SK-N-SH treated with all-trans-retinoic acid at 6 μM for 48 hours (cell line): ENCODE measurements at regions not wholly inside any gene's neighbourhood (a gene's known extent, or its start where the extent isn't known, plus 50 kb on each side); places are given as distances from the start of the nearest gene placed in this dataset.

Experiments
- ATAC-seq: fragments of 200-7000 bp; cut with Tn5 transposase; 3 replicates; pipeline ENCODE4 v1.9.1; 2020; ENCODE audit warnings: mild to moderate bottlenecking, moderate library complexity
- ARNTL ChIP-seq: fragments of 450-650 bp; formaldehyde crosslinking; IDR thresholded peaks from 2 replicates; pipeline ENCODE4 v1.5.0; 2020; ENCODE audit warnings: low read depth, mild to moderate bottlenecking, moderate library complexity, borderline replicate concordance
- BACH2 ChIP-seq: fragments of 250-450 bp; sonication (Bioruptor Pico); IDR thresholded peaks from 2 replicates; pipeline ENCODE4 v1.9.0; 2021; ENCODE audit warnings: mild to moderate bottlenecking, borderline replicate concordance
- CREB5 ChIP-seq: fragments of 250-450 bp; sonication (Bioruptor Pico); IDR thresholded peaks from 2 replicates; pipeline ENCODE4 v1.5.1; 2020; ENCODE audit warnings: low read depth, mild to moderate bottlenecking, moderate library complexity
- CSDC2 ChIP-seq: fragments of 250-450 bp; sonication (Bioruptor Pico); IDR thresholded peaks from 2 replicates; pipeline ENCODE4 v1.5.0; 2020; ENCODE audit warnings: mild to moderate bottlenecking, moderate library complexity
- CSRNP3 ChIP-seq: fragments of 250-450 bp; sonication (Bioruptor Pico); IDR thresholded peaks from 2 replicates; pipeline ENCODE4 v1.5.1; 2021; ENCODE audit warnings: mild to moderate bottlenecking, moderate library complexity
- ESRRG ChIP-seq: fragments of 250-450 bp; sonication (Bioruptor Pico); IDR thresholded peaks from 2 replicates; pipeline ENCODE4 v1.6.1; 2021; ENCODE audit warnings: mild to moderate bottlenecking
- GLIS3 ChIP-seq: fragments of 250-450 bp; sonication (Bioruptor Pico); IDR thresholded peaks from 2 replicates; pipeline ENCODE4 v1.5.0; 2020; ENCODE audit warnings: mild to moderate bottlenecking, moderate library complexity
- ISL1 ChIP-seq: fragments of 250-450 bp; sonication (Bioruptor Pico); IDR thresholded peaks from 2 replicates; pipeline ENCODE4 v2.1.2; 2022; ENCODE audit warnings: mild to moderate bottlenecking, moderate library complexity
- OSR1 ChIP-seq: fragments of 250-450 bp; sonication (Bioruptor Pico); IDR thresholded peaks from 2 replicates; pipeline ENCODE4 v1.8.0; 2022; ENCODE audit warnings: moderate library complexity, mild to moderate bottlenecking, inconsistent platforms
- PATZ1 ChIP-seq: fragments of 250-450 bp; sonication (Bioruptor Pico); IDR thresholded peaks from 2 replicates; pipeline ENCODE4 v1.8.0; 2020; ENCODE audit warnings: mild to moderate bottlenecking, moderate library complexity, borderline replicate concordance
- POU6F1 ChIP-seq: fragments of 250-450 bp; sonication (Bioruptor Pico); IDR thresholded peaks from 2 replicates; pipeline ENCODE4 v1.8.0; 2021; ENCODE audit warnings: low read depth, mild to moderate bottlenecking, moderate library complexity, borderline replicate concordance
- RARB ChIP-seq: fragments of 250-450 bp; sonication (Bioruptor Pico); IDR thresholded peaks from 2 replicates; pipeline ENCODE4 v1.8.0; 2021; ENCODE audit warnings: mild to moderate bottlenecking, moderate library complexity
- SNAI2 ChIP-seq: fragments of 250-450 bp; sonication (Bioruptor Pico); IDR thresholded peaks from 2 replicates; pipeline ENCODE4 v1.5.0; 2020; ENCODE audit warnings: mild to moderate bottlenecking, moderate library complexity
- TOX ChIP-seq: fragments of 250-450 bp; sonication (Bioruptor Pico); IDR thresholded peaks from 2 replicates; pipeline ENCODE4 v1.8.0; 2021; ENCODE audit warnings: mild to moderate bottlenecking, moderate library complexity, borderline replicate concordance
- TSHZ2 ChIP-seq: fragments of 250-450 bp; sonication (Bioruptor Pico); IDR thresholded peaks from 2 replicates; pipeline ENCODE4 v1.5.0; 2020; ENCODE audit warnings: mild to moderate bottlenecking, moderate library complexity
- ZC3H10 ChIP-seq: fragments of 250-450 bp; sonication (Bioruptor Pico); IDR thresholded peaks from 2 replicates; pipeline ENCODE4 v1.5.1; 2021; ENCODE audit warnings: mild to moderate bottlenecking, moderate library complexity
- ZFP3 ChIP-seq: fragments of 250-450 bp; sonication (Bioruptor Pico); IDR thresholded peaks from 2 replicates; pipeline ENCODE4 v1.5.0; 2020; ENCODE audit warnings: mild to moderate bottlenecking, moderate library complexity
- ZFP30 ChIP-seq: fragments of 450-650 bp; formaldehyde crosslinking; IDR thresholded peaks from 2 replicates; pipeline ENCODE4 v1.5.0; 2022; ENCODE audit warnings: mild to moderate bottlenecking, moderate library complexity
- ZNF565 ChIP-seq: fragments of 450-650 bp; formaldehyde crosslinking; conservative IDR thresholded peaks from 2 replicates; pipeline ENCODE4 v1.5.0; 2020; ENCODE audit warnings: low read depth, mild to moderate bottlenecking, moderate library complexity
- ZNF70 ChIP-seq: fragments of 450-650 bp; formaldehyde crosslinking; IDR thresholded peaks from 2 replicates; pipeline ENCODE4 v1.5.0; 2020; ENCODE audit warnings: mild to moderate bottlenecking, moderate library complexity

DNA sequence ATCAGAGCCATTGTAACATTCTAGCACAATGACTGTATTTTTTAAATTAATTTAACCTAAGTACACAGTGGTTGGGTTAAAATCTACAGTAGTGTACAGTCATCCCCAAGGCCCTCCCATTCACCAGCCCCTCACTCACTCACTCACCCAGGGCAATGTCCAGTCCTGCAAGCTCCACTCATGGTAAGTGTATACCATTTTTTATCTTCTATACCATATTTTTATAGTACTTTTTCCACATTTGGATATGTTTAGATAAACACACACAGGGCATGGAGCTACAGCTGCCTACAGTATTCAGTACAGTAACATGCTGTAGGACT lies 72.1 kb downstream of the COPS8 start:
- peak; percentile 38 for ATAC-seq
- no peak for TF ChIP-seq TSHZ2 (CRISPR knock-in tag)
- TF ChIP-seq ZC3H10 (CRISPR knock-in tag), result no peak
- no peak for TF ChIP-seq TOX (CRISPR knock-in tag)
- TF ChIP-seq OSR1 (CRISPR knock-in tag), result no peak
- TF ChIP-seq CREB5 (CRISPR knock-in tag), result no peak
- no peak for TF ChIP-seq RARB (CRISPR knock-in tag)
- TF ChIP-seq CSRNP3 (CRISPR knock-in tag), result no peak
- no peak for TF ChIP-seq SNAI2
- TF ChIP-seq PATZ1 (CRISPR knock-in tag), result no peak

GRCh38 chr2:237158194-237158593 lies 72.5 kb downstream of the COPS8 start:
- TF ChIP-seq BACH2 (CRISPR knock-in tag) (no peak), CSDC2 (CRISPR knock-in tag) (no peak), TOX (CRISPR knock-in tag) (no peak), CSRNP3 (CRISPR knock-in tag) (no peak), ESRRG (no peak), ZFP30 (CRISPR knock-in tag) (no peak), ISL1 (CRISPR knock-in tag) (no peak), ZC3H10 (CRISPR knock-in tag) (no peak), RARB (CRISPR knock-in tag) (no peak), GLIS3 (CRISPR knock-in tag) (no peak), TSHZ2 (CRISPR knock-in tag) (no peak), ZNF70 (no peak), ARNTL (CRISPR knock-in tag) (no peak), PATZ1 (CRISPR knock-in tag) (no peak), CREB5 (CRISPR knock-in tag) (no peak), SNAI2 (no peak), OSR1 (CRISPR knock-in tag) (no peak), ZNF565 (no peak), ZFP3 (CRISPR knock-in tag) (no peak), POU6F1 (CRISPR knock-in tag) (no peak)
- no peak for ATAC-seq
